GM18870 (cell line): ENCODE measurements at regions not wholly inside any gene's neighbourhood (a gene's known extent, or its start where the extent isn't known, plus 50 kb on each side); places are given as distances from the start of the nearest gene placed in this dataset.
"Not testable (repeated sequence)": the region's sequence is repeated elsewhere in the genome, so short reads cannot be mapped to it uniquely, and the experiment has no call there.

Experiments
- ATAC-seq: cut with Tn5 transposase; IDR thresholded peaks from one replicate; pipeline ENCODE4 v1.9.1; 2021; ENCODE audit warnings: moderate library complexity; ENCODE audit not compliant: unreplicated experiment

DNA sequence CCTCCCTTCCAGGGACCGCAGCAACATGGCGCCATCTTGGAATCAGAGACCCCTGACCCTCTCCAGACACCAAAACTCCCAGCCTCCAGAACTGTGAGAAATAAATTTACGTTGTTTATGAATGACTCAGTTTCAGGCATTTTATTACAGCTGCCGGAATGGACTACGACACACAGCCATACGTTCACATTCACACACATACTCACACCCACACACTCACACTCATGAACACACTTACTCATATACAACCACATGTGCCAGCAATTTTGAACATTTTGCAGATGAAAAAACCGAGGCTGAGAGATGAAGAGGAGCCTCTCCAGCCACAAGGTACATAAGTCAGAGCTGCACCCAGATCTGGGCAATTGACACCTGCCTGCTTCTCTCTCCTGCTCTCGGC is 151.0 kb upstream of the RAB4A start:
- no peak for ATAC-seq

DNA sequence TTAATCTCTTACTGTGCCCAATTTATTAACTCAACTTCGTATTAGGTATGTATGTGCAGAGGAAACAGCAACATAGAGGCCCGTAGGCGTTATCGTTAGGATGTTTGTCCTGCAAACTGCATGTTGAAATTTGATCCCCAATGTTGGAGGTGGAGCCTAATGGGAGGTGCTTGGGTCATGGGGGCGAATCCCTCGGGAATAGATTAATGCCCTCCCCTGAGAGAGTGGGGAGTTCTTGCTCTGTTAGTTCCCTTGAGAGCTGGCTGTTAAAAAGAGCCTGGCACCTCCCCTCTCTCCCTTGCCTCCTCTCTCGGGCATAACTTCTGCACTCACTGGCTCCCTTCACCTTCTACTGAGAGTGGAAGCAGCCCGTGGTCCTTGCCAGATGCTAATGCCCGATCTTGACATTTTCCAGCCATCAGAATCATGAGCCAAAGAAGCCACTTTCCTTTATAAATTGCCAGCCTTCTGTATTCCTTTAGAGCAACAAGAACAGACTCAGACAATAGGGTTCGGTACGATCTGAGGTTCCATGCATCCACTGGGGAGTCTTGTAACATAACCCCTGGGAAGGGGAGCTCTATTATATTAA is 149.0 kb upstream of the RAB4A start:
- no peak for ATAC-seq

DNA sequence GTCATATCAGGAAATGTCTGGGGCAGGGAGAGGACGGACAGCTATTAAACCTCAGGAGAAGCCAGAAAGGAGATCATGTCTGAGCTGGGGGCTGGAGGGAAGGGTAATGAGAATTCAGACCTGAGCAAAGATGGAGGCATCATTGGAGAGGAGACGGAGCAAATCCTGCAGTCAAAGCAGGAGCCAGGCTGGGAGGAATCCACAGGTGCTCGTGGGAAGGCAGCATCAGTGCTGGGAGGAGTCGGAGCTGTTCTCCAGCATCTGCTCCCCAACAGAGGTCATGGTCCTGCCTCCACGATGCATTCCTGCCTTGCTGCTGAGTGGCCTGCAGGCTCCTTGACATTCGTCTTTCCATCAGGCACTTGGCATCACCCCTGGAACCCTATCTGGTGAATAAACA is 148.3 kb upstream of the RAB4A start:
- no peak for ATAC-seq

DNA sequence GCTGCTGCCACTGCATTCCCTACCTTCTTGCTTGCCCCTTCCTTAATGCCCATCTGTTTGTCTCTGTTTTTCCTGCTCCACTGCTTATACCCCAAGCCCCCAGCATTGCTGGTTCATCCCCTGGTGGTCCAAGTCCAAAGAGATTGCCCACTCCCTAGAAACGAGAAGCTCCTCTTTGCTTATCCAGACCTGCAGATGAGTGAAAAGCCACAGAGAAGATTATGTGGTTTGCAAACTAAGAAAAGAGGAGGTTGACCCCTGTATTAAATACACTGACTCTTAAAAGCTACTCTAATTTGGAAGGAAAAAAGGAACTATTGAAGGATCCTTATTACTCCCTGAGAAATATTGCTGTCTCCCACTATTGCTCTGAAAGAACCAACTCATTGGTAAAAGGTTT is 146.8 kb upstream of the RAB4A start:
- no peak for ATAC-seq

DNA sequence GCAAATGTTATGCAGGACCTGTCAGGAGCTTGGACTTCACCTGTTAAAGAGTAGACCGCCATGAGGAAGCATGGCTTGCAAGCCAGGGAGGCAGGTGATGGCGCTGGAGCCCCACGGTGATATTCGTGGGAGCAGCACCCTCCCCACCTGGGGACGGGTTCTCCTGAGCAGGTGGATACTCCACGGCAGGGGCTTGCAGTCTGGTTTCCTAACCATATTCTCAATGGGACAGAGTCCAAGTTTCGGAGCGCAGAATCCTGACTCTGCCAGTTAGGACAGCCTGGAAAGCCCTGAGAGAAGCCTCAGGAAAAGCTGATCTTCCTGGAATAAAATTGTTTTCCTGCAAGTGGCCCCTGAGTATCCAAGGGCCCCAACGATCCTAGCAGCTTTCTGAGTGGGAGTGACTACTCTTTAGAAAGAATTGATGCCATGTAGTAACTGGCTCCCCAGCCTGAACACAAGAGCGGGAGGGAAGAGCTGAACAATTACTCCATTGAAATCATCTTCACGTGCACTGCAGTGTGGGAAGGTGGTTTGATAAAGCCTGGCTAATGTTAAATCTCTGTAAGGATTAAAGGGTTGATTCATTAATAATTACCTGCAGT is 146.3 kb upstream of the RAB4A start:
- no peak for ATAC-seq

DNA sequence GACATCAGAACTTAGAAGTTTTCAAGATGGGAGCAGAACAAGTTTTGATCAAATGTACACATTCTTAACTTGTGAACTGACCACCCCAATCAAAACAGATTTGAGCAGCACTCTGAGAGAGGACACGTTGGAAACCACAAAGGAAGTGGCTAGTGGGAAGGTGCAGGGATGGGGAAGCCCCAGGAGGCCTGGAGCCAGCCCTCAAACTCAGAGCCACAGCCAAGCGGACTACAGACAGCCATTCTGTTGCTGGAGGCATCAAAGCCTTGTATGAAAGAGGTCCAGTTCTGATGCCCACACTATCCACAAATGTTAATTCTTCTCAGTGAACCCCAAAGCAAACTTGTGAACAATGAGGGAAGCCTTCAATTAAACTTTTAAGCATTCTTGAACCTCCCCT is 143.6 kb upstream of the RAB4A start:
- ATAC-seq: no peak

DNA sequence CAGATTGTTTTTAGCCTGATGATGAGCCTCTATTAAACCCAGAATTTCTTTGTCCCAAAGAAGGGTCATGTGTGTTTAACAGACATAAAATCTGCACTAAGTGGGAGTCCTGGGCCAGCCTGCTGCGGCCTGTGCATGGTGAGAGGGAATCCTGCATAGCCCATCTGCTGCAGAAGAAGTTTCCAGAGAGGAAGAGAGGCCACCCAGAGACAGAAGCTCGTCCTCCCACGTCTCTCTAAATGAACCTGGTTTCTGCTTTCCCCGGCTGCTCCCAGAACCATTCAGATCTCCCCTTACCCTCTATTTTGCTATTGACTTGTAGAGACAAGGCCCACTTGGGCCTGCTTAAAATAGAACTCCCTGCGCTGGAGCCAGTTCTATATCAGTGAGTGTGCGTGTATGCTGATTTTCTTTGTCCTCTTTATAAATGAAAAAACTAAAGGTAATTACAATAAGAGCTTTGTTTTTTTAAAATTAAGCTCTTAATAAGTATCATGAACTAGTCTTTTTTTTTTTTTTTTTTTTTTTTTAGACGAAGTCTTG is 142.8 kb upstream of the RAB4A start:
- ATAC-seq: no peak

DNA sequence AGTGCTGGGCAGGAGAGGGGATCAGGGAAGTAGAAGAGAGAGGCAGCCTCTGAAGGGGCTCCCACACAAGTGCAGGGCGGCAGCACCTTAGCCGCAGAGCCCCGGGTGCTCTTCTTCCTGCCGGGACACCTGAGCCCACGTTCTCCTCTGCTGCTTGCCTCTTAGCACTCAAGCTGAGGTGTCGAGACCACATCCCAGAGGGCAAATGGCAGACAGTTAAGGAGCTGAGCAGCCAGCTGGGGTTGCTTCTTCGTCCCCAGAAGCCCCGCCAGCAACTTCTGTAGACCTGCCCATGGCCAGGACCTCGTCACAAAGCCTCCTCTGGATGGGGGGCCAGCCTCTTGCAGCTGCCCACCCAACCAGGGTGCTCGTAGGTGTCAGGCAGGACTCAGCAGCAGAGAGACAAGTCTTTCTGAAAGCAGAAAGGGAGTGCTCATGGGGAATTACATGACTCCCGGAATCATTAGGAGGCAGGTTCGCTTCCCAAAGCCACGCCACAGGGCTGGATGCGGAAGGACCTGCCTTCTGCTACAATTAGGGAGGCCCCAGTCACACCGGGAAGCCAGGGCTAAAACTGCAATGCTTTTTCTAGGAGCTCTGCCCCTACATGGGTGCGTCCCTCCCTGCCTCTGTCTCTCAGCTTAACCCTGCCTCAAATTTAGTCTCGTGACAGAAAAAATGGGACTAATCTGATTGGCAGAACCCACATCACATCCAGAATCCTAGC is 141.4 kb upstream of the RAB4A start:
- ATAC-seq: no peak

DNA sequence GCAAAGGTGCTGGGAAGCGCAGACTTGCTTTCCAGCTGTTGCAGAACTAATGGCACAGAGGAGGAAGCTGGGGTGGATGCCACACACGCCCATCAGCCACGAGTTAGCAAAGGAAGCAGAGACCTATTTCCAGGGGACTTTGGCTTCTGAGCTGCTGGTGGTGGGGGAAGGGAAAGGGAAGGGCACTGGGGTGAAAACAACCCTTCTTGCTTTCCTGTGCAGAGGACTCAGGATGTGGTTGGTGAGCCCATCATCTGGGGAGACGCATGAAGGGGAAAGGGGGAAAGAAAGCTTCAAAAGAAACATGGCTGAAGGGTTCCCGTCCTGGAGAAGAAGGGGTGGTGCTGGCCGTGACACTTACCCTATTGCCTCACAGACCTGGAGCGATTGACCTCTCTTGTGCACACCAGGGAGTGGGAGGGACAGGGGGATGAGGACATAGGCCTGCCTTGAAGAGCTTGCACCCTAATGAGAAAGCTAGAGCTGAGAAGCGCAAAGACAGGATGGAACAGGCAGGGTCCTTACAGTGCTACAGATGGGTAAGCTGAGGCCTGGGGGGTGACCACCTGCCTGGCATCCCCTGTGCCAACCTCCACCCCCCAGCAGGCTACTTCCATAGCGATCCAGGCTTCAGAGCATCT is 140.8 kb upstream of the RAB4A start:
- ATAC-seq: no peak

DNA sequence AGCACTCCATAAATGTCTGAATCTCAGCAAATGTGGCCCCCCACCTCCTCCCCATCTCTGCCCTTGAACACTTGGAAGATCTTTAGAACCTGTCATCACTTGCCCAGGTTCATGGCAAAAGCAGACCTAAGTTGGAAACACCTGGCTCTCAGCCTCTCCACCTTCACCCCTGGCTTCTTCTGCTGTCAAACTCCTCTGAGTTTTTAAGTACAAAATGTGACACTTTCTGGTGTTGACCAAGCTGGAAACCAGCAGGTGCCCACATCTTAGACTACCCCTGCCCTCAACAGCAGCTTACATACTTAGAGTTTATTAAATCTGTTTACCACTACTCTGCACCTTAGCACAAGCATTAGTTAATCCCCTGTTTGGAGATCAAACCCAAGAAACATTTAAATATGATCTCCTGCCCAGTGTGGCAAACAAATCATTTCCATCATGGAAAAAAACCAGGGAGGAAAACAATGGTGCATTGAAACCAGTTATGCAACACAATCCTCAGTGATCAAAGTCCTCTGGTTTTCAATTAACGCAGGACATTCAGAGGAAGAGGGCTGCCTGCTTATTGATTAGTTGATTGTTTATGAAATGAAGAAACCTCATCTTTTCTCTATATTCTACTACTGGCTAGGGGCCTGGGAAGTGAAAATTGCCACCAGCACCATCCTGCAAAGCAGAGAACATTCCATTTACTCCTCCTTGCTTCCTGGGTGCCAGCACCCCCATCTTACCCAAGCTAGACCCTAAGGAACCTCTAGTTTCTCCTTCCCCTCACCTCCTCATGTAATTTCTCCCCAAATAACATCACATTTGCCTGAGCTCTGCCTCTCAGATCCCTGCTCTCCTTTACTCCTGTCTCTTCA is 139.4 kb upstream of the RAB4A start:
- no peak for ATAC-seq

DNA sequence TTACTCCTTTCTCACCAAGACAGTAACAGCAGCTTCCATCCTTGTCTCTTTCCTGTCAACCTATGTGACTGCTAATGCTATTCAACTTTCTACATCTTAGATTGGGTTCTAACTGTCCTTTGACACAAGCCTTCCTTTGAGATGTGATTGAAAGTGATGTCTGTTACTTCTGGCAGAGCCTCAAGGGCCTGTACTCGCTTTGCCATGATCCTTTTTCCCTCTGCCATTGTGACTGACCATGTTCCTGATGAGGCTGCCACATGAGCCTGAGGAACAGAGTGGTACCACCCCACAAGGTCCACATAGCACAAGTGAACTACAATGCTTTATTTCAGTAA is 138.8 kb upstream of the RAB4A start:
- ATAC-seq: no peak

DNA sequence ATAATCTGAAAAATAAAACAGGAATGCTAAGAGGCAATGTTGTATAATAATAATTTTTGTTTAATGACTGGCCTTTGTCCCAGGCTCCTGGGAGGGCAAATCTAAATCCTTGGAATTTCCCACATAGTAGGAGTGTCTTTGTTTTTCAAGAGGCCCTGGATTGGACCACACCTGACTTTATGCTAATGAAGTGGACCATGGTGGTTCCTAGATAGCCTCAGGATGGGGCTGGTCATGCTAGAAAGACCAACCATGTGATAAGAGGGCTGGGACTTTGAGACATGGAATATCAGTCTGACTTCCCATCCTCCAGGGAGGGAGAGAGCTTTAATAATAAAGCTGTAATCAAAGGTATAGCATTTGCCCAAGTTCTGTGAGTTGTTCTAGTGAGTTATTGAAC is 138.2 kb upstream of the RAB4A start:
- no peak for ATAC-seq

DNA sequence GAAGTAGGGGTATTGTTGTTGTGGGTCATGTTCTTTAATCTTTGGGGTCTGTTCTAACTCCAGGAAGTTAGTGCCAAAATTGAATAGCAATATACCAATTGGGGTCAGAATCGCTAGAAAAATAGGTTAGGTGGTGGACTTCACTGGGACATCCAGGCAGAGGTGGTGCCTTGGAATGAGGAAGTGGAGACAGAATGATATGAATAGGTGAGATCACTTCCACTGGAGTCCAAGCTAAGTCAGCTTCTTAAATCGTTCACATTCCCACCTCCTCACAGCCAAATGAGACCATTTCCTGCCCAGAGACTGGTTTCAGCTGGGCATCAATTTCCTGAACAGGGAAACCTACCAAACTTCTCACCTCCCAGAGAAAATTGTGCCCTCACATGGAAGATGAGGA is 137.8 kb upstream of the RAB4A start:
- no peak for ATAC-seq

DNA sequence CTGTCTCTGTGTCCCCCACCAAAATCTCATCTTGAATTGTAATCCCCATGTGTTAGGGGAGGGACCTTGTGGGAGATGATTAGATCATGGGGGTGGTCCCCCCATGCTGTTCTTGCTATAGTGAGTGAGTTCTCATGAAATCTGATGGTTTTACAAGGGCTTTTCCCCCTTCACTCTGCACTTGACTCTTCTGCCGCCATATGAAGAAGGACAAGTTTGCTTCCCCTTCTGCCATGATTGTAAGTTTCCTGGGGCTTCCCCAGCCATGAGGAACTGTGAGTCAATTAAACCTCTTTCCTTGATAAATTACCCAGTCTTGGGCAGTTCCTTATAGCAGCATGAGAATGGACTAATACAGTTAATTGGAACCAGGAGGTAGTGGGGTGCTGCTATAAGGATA is 137.1 kb upstream of the RAB4A start:
- ATAC-seq: no peak

DNA sequence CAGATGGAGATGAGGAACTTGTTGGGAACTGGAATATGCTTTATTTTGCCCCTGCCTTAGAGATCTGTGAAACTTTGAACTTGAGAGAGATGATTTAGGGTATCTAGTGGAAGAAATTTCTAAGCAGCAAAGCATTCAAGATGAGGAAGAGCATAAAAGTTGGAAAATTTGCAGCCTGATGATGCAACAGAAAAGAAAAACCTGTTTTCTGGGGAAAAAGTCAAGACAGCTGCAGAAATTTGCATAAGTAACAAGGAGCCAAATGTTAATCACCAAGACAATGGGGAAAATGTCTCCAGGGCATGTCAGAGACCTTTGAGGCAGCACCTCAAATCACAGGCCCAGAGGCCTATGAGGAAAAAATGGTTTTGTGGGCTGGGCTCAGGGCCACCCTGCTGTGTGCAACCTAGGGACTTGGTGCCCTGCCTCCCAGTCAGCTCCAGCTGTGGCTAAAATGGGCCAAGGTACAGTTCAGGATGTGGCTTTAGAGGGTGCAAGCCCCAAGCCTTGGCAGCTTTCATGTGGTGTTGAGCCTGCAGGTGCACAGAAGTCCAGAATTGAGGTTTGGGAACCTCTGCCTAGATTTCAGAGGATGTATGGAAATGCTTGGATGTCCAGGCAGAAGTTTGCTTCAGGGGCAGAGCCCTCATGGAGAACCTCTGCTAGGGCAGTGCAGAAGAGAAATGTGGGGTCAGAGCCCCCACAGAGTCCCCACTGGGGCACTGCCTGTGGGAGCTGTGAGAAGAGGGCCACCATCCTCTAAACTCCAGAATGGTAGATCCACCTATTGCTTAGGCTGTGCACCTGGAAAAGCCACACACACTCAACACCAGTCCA is 136.3 kb upstream of the RAB4A start:
- not testable (repeated sequence) for ATAC-seq

DNA sequence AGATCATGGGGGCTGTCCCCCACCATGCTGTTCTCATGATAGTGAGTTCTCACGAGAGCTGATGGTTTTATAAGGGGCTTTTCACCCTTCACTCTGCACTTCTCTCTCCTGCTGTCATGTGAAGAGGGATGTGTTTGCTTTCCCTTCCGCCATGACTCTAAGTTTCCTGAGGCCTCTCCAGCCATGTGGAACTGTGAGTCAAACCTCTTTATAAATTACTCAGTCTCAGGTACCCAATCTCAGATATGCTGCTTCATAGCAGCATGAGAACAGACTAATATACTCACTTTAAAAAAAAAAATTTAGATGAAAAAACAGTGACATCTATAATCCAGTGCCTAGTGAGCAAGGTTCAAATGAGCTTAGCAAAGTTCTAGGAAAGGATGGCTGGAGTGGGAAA is 135.1 kb upstream of the RAB4A start:
- ATAC-seq: no peak

DNA sequence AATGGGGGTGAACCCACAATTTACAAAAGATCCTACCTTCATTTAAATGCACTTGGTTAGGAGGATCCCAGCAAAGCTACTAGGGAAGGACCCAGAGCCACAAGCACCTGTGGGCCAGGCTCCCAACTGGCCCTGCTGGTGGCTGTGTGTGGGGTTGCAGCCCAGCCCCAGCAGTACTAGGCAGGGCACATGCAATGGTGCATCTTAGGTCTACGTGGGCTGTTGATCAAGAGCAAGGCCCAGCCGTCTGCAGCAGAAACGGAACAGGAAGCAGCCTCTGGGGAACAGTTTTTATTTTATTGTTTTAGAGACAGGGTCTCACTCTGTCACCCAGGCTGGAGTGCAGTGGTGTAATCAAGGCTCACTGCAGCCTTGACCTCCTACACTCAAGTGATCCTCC is 134.1 kb upstream of the RAB4A start:
- ATAC-seq: no peak

DNA sequence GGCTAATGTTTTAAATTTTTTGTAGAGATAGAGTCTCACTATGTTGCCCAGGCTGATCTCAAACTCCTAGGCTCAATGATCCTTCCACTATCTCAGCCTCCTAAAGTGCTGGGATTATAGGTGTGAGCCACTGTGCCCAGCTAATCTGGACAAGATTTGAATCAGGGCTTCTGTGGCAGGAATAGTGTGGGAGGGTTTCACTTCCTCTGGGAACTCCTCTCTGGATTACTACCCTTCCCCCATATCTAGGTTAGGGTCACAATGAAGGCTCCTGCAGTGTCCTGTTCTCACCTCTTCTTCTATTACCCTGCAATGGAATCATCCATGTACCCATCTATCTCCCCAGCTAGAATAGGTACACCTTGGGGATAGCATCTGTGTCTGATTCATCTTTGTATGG is 133.6 kb upstream of the RAB4A start:
- ATAC-seq: no peak

DNA sequence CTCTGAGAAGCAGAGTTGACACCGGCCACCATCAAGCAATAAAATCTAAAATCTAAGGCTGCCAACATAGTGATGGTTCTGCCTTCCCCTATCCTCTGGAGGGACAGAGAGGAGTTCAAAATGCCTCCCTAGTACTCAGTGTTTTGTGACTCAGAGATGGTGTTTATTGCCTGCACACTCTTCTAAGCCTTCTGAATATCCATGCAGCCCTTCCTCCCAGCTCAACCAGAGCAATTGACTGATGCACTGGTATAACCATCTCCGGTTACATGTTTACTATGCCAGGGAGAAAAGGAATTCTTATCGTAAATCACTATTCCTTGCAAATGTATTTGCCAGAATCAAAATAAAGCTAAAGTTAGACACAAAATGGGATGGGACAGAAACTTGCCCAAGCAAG is 132.9 kb upstream of the RAB4A start:
- ATAC-seq: no peak
